H1 (cell line): ENCODE measurements at regions not wholly inside any gene's neighbourhood (a gene's known extent, or its start where the extent isn't known, plus 50 kb on each side); places are given as distances from the start of the nearest gene placed in this dataset.

Experiments
- CTCF ChIA-PET: fragments of 300-600 bp; sonication (Branson Sonifier 250); formaldehyde crosslinking; loops from one replicate; lab custom pipeline; 2021; ENCODE audit not compliant: partially characterized antibody; lab: Charles Lee
- POLR2A ChIA-PET: fragments of 300-600 bp; sonication (Branson Sonifier 250); formaldehyde crosslinking; loops from one replicate; lab custom pipeline; 2021; ENCODE audit warnings: inconsistent platforms; ENCODE audit not compliant: partially characterized antibody; lab: Charles Lee
- DNase-seq, 2 experiments: peaks; one replicate each; pipeline versions ENCODE4 v3.0.0 to v3.0.0-alpha.2; 2010 to 2022; ENCODE audit warnings: low spot score in 2 of 2, low read depth in 1 of 2, mixed read lengths in 1 of 2
- FAIRE-seq: peaks from 2 replicates; lab custom pipeline; 2011; peaks lifted over from hg19 to GRCh38; lab: Jason Lieb, UNC
- H2AFZ ChIP-seq: 2 replicates; pipeline ENCODE4 v1.8.1; 2012; ENCODE audit warnings: low read length, inconsistent platforms
- H2AK5ac ChIP-seq: 2 replicates; pipeline ENCODE4 v1.6.1; 2013; ENCODE audit warnings: low read depth, low read length
- H2BK120ac ChIP-seq: replicated peaks from 2 replicates; pipeline ENCODE3; 2013; ENCODE audit warnings: low read depth, low read length, inconsistent platforms
- H2BK12ac ChIP-seq: 2 replicates; pipeline ENCODE4 v1.6.1; 2013; ENCODE audit warnings: low read depth, low read length
- H2BK15ac ChIP-seq: 2 replicates; pipeline ENCODE4 v1.6.1; 2013; ENCODE audit warnings: low read length
- H2BK20ac ChIP-seq: 2 replicates; pipeline ENCODE4 v1.6.1; 2013; ENCODE audit warnings: low read length
- H2BK5ac ChIP-seq: 2 replicates; pipeline ENCODE4 v1.6.1; 2013; ENCODE audit warnings: low read depth, low read length
- H3K14ac ChIP-seq: 2 replicates; pipeline ENCODE4 v1.6.1; 2013; ENCODE audit warnings: inconsistent platforms; ENCODE audit not compliant: insufficient read length
- H3K18ac ChIP-seq: 2 replicates; pipeline ENCODE4 v1.6.1; 2013; ENCODE audit warnings: low read length; ENCODE audit errors: extremely low read depth
- H3K23ac ChIP-seq: 2 replicates; pipeline ENCODE4 v1.6.1; 2013; ENCODE audit warnings: inconsistent platforms; ENCODE audit not compliant: insufficient read length
- H3K23me2 ChIP-seq: 2 replicates; pipeline ENCODE4 v1.6.1; 2013; ENCODE audit warnings: low read depth, low read length
- H3K27ac ChIP-seq: 2 replicates; pipeline ENCODE4 v1.6.1; 2011; ENCODE audit warnings: low read depth, low read length, inconsistent platforms
- H3K27me3 ChIP-seq, 4 experiments: replicated peaks in 1 of 4; 1 replicate in 1 of 4; 2 replicates in 3 of 4; pipeline versions ENCODE4 v1.6.1 to v1.8.1; 2011 to 2013; ENCODE audit warnings: low read length in 3 of 4, mild to moderate bottlenecking in 3 of 4, inconsistent platforms in 2 of 4, mixed read lengths in 2 of 4, moderate library complexity in 1 of 4; ENCODE audit not compliant: control insufficient read depth in 3 of 4, insufficient read depth in 3 of 4; ENCODE audit errors: extremely low read depth in 1 of 4
- H3K36me3 ChIP-seq, 4 experiments: 2 replicates each; pipeline versions ENCODE4 v1.6.1 to v1.8.1; 2011 to 2013; ENCODE audit warnings: mild to moderate bottlenecking in 4 of 4, low read length in 3 of 4, moderate library complexity in 2 of 4, control low read depth in 1 of 4, inconsistent platforms in 1 of 4; ENCODE audit not compliant: insufficient read depth in 4 of 4, control insufficient read depth in 2 of 4
- H3K4ac ChIP-seq: replicated peaks from 2 replicates; pipeline ENCODE3; 2013; ENCODE audit warnings: low read length, low read depth, mixed read lengths, inconsistent platforms; ENCODE audit not compliant: insufficient read length
- H3K4me1 ChIP-seq, 4 experiments: replicated peaks in 1 of 4; 1 replicate in 1 of 4; 2 replicates in 3 of 4; pipeline versions ENCODE4 v1.6.1 to v1.8.1; 2011 to 2013; ENCODE audit warnings: low read length in 3 of 4, inconsistent platforms in 2 of 4, mixed read lengths in 1 of 4; ENCODE audit not compliant: insufficient read depth in 4 of 4, control insufficient read depth in 3 of 4
- H3K4me2 ChIP-seq, 2 experiments: 2 replicates each; pipeline versions ENCODE4 v1.6.1 to v1.8.1; 2011 to 2013; ENCODE audit warnings: low read depth in 2 of 2, low read length in 2 of 2, control low read depth in 1 of 2, inconsistent platforms in 1 of 2, mild to moderate bottlenecking in 1 of 2; ENCODE audit not compliant: insufficient read depth in 1 of 2
- H3K4me3 ChIP-seq, 4 experiments: fragments of 200-600, 300-600 bp in 1 of 4; sonication (generic), shearing (Covaris generic), sonication (Bioruptor Twin) in 1 of 4; 2 replicates each; pipeline versions ENCODE4 v1.5.1 to v1.8.1; 2011 to 2016; ENCODE audit warnings: low read length in 4 of 4, low read depth in 3 of 4, control low read depth in 2 of 4, inconsistent platforms in 2 of 4, mild to moderate bottlenecking in 2 of 4, mixed read lengths in 1 of 4, moderate library complexity in 1 of 4; ENCODE audit not compliant: insufficient read depth in 2 of 4; ENCODE audit errors: extremely low read depth in 1 of 4
- H3K56ac ChIP-seq: replicated peaks from 2 replicates; pipeline ENCODE3; 2013; ENCODE audit warnings: low read depth, mild to moderate bottlenecking, mixed read lengths, low read length, inconsistent platforms; ENCODE audit not compliant: insufficient read length
- H3K79me1 ChIP-seq: 2 replicates; pipeline ENCODE4 v1.6.1; 2013; ENCODE audit warnings: low read depth, low read length, control low read depth
- H3K79me2 ChIP-seq, 2 experiments: 2 replicates each; pipeline versions ENCODE4 v1.6.1 to v1.8.1; 2012 to 2013; ENCODE audit warnings: low read length in 2 of 2, mild to moderate bottlenecking in 2 of 2, inconsistent platforms in 1 of 2; ENCODE audit not compliant: insufficient read depth in 2 of 2, control insufficient read depth in 1 of 2
- H3K9ac ChIP-seq, 4 experiments: replicated peaks in 1 of 4; 1 replicate in 1 of 4; 2 replicates in 3 of 4; pipeline versions ENCODE4 v1.6.1 to v1.8.1; 2011 to 2013; ENCODE audit warnings: low read depth in 3 of 4, low read length in 3 of 4, control low read depth in 2 of 4, mild to moderate bottlenecking in 2 of 4, moderate library complexity in 2 of 4, inconsistent platforms in 1 of 4; ENCODE audit errors: extremely low read depth in 1 of 4
- H3K9me3 ChIP-seq, 2 experiments: 2 replicates each; pipeline versions ENCODE4 v1.6.1 to v1.8.1; 2012 to 2013; ENCODE audit warnings: mild to moderate bottlenecking in 2 of 2, moderate library complexity in 2 of 2, control low read depth in 1 of 2, inconsistent platforms in 1 of 2, low read depth in 1 of 2, low read length in 1 of 2, mixed read lengths in 1 of 2; ENCODE audit not compliant: insufficient read depth in 2 of 2
- H4K20me1 ChIP-seq, 2 experiments: replicated peaks in 1 of 2; 2 replicates each; pipeline versions ENCODE3 to v1.8.1; 2011 to 2013; ENCODE audit warnings: inconsistent platforms in 2 of 2, low read length in 2 of 2, mild to moderate bottlenecking in 1 of 2; ENCODE audit not compliant: insufficient read depth in 2 of 2, control insufficient read depth in 1 of 2
- H4K5ac ChIP-seq: 2 replicates; pipeline ENCODE4 v1.6.1; 2013; ENCODE audit warnings: low read length, low read depth, mixed read lengths, inconsistent platforms; ENCODE audit not compliant: insufficient read length
- H4K8ac ChIP-seq: 2 replicates; pipeline ENCODE4 v1.8.0; 2013; ENCODE audit warnings: mild to moderate bottlenecking, moderate library complexity, low read length, inconsistent platforms; ENCODE audit not compliant: insufficient read depth; ENCODE audit errors: extremely low read depth
- H4K91ac ChIP-seq: replicated peaks from 2 replicates; pipeline ENCODE3; 2013; ENCODE audit warnings: low read length, mixed read lengths, inconsistent platforms; ENCODE audit not compliant: insufficient read length
- BRCA1 ChIP-seq: IDR thresholded peaks from 2 replicates; pipeline ENCODE4 v1.6.1; 2012; ENCODE audit warnings: low read depth, low read length, improper control_type of control experiment
- CBX5 ChIP-seq: fragments of 300-800, 300-1000 bp; sonication (generic); IDR thresholded peaks from 2 replicates; pipeline ENCODE4 v1.7.1; 2016; ENCODE audit warnings: antibody characterized with exemption, low read length, low read depth
- CBX8 ChIP-seq: fragments of 300-800, 300-1000 bp; sonication (generic); IDR thresholded peaks from 2 replicates; pipeline ENCODE4 v1.7.1; 2016; ENCODE audit warnings: low read depth, low read length, borderline replicate concordance
- CREB1 ChIP-seq: IDR thresholded peaks from 2 replicates; pipeline ENCODE4 v1.6.1; 2012; ENCODE audit warnings: inconsistent platforms
- EP300 ChIP-seq, 2 experiments: IDR thresholded peaks; 1 replicate in 1 of 2; 2 replicates in 1 of 2; pipeline ENCODE4 v1.6.1; 2011 to 2012; ENCODE audit warnings: low read depth in 2 of 2, low read length in 2 of 2, mild to moderate bottlenecking in 2 of 2, borderline replicate concordance in 1 of 2, inconsistent platforms in 1 of 2, moderate library complexity in 1 of 2
- MAFK ChIP-seq: IDR thresholded peaks from 2 replicates; pipeline ENCODE4 v1.6.1; 2012; ENCODE audit warnings: low read depth, mild to moderate bottlenecking, improper control_type of control experiment, low read length
- POLR2AphosphoS5 ChIP-seq: IDR thresholded peaks from 2 replicates; pipeline ENCODE4 v1.6.1; 2011; ENCODE audit warnings: low read depth, low read length
- TAF1 ChIP-seq: IDR thresholded peaks from 2 replicates; pipeline ENCODE4 v1.6.1; 2011; ENCODE audit warnings: mild to moderate bottlenecking, low read depth, low read length
- TBP ChIP-seq: IDR thresholded peaks from 2 replicates; pipeline ENCODE4 v1.6.1; 2011; ENCODE audit warnings: low read depth, low read length, improper control_type of control experiment
- WGBS, 2 experiments: shearing (Covaris generic) in 1 of 2; methylation state at CpG; one replicate each; pipeline versions ENCODE4 v1.1.6 to v1.1.7; 2013 to 2015; ENCODE audit warnings: low lambda C conversion rate in 2 of 2, mixed read lengths in 2 of 2, inconsistent platforms in 1 of 2, low coverage in 1 of 2, missing lambda C conversion rate in 1 of 2; ENCODE audit not compliant: insufficient replicate concordance in 2 of 2, insufficient coverage in 1 of 2, insufficient read length in 1 of 2; ENCODE audit errors: extremely low coverage in 1 of 2, missing lambda C conversion rate in 1 of 2; 5-methylcytosine and 5-hydroxymethylcytosine counted together
- TF ChIP-seq, protein P1 (sequence below): IDR thresholded peaks from 2 replicates; pipeline ENCODE4 v1.6.1; 2011; ENCODE audit warnings: low read length, improper control_type of control experiment
- TF ChIP-seq, protein P2 (sequence below): IDR thresholded peaks from 2 replicates; pipeline ENCODE4 v1.6.1; 2012; ENCODE audit warnings: inconsistent platforms
- TF ChIP-seq, protein P3 (sequence below): IDR thresholded peaks from 2 replicates; pipeline ENCODE4 v1.6.1; 2012; ENCODE audit warnings: low read length, inconsistent platforms

DNA sequence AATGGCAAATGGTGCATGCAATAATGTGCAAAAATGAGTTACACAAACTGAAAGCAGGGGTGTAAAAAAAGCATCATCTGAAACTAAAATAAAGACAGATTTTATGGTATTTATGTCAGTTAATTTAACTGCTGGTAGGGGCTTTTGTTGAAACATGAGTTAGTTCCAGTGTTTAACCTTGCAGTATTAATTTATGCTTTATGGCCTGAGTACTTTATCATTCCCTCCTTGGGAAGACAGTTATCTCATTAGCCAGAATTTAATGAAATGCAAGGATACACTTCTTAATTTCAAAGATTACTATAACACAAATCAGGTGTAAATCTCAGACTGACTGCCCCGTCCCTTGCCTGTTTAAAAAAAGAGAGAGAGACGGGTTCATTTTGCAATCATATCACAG, 240.1 kb upstream of the MEIS2 start:
- H3K4me1 ChIP-seq = no peaks in the 10 kb centered on the region
- no peak overlapping the region for H4K8ac ChIP-seq
- H3K56ac ChIP-seq = no peak overlapping the region
- H3K4ac ChIP-seq = no peak overlapping the region
- no peak overlapping the region for H3K18ac ChIP-seq
- H3K9ac ChIP-seq = no peak overlapping the region
- no peaks in the 10 kb centered on the region for H3K36me3 ChIP-seq
- H4K91ac ChIP-seq = no peak overlapping the region
- FAIRE-seq (no peak), DNase-seq (no peak)
- no peaks in the 10 kb centered on the region for H3K27me3 ChIP-seq
- no peaks in the 10 kb centered on the region for H3K79me2 ChIP-seq
- H3K4me3 ChIP-seq = no peak overlapping the region
- no peak overlapping the region for H3K14ac ChIP-seq
- H3K79me1 ChIP-seq = no peaks in the 10 kb centered on the region
- no peaks in the 10 kb centered on the region for H3K23me2 ChIP-seq
- no peak overlapping the region for H2BK12ac ChIP-seq
- no peak overlapping the region for H3K27ac ChIP-seq
- H2AFZ ChIP-seq = no peak overlapping the region
- no peak overlapping the region for H2BK120ac ChIP-seq
- H2BK15ac ChIP-seq = no peak overlapping the region
- no peak overlapping the region for H4K5ac ChIP-seq
- POLR2A ChIA-PET = no interaction called here
- H3K9me3 ChIP-seq = no peaks in the 10 kb centered on the region
- no peaks in the 10 kb centered on the region for H4K20me1 ChIP-seq
- CTCF ChIA-PET = interaction anchor here (0.9 kb wide), 1 partner anchor 52 kb away, joined by 3 read pairs; no protein-coding TSS in a partner anchor
- no peak overlapping the region for H3K4me2 ChIP-seq
- H2BK20ac ChIP-seq = no peak overlapping the region
- H2BK5ac ChIP-seq = no peak overlapping the region
- H3K23ac ChIP-seq = no peak overlapping the region
- no peak overlapping the region for H2AK5ac ChIP-seq
- 88% methylated on average over 2 of the region's 2 CpGs; no CpG with 5 or more reads in 1 of the 2 experiments for WGBS, 2 experiments
- TF ChIP-seq, protein P1, sequence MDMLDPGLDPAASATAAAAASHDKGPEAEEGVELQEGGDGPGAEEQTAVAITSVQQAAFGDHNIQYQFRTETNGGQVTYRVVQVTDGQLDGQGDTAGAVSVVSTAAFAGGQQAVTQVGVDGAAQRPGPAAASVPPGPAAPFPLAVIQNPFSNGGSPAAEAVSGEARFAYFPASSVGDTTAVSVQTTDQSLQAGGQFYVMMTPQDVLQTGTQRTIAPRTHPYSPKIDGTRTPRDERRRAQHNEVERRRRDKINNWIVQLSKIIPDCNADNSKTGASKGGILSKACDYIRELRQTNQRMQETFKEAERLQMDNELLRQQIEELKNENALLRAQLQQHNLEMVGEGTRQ = no peak
- no peak for TF ChIP-seq CREB1
- TF ChIP-seq, protein P2, sequence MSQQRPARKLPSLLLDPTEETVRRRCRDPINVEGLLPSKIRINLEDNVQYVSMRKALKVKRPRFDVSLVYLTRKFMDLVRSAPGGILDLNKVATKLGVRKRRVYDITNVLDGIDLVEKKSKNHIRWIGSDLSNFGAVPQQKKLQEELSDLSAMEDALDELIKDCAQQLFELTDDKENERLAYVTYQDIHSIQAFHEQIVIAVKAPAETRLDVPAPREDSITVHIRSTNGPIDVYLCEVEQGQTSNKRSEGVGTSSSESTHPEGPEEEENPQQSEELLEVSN = no peak
- TF ChIP-seq CBX8 = no peak
- no peak for TF ChIP-seq TAF1
- no peak for TF ChIP-seq BRCA1
- TF ChIP-seq CBX5 = no peak
- TF ChIP-seq POLR2AphosphoS5 = no peak
- TF ChIP-seq, protein P3, sequence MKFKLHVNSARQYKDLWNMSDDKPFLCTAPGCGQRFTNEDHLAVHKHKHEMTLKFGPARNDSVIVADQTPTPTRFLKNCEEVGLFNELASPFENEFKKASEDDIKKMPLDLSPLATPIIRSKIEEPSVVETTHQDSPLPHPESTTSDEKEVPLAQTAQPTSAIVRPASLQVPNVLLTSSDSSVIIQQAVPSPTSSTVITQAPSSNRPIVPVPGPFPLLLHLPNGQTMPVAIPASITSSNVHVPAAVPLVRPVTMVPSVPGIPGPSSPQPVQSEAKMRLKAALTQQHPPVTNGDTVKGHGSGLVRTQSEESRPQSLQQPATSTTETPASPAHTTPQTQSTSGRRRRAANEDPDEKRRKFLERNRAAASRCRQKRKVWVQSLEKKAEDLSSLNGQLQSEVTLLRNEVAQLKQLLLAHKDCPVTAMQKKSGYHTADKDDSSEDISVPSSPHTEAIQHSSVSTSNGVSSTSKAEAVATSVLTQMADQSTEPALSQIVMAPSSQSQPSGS = no peak
- TF ChIP-seq MAFK = no peak
- no peak for TF ChIP-seq EP300 (IDR thresholded peaks at IDR 0.05; ENCODE audit: borderline replicate concordance in 1 of 2, low read depth in 2 of 2, low read length in 2 of 2)
- TF ChIP-seq TBP = no peak
